Skeletal muscle cell (primary cell): ENCODE measurements at regions not wholly inside any gene's neighbourhood (a gene's known extent, or its start where the extent isn't known, plus 50 kb on each side); places are given as distances from the start of the nearest gene placed in this dataset.

Experiments
- DNase-seq: peaks from one replicate; pipeline ENCODE4 v3.0.0-alpha.2; 2010; ENCODE audit warnings: low read depth
- H3K4me3 ChIP-seq: 2 replicates; pipeline ENCODE4 v1.5.1; 2011; ENCODE audit warnings: low read depth, mild to moderate bottlenecking, control low read depth, low read length, moderate library complexity

DNA sequence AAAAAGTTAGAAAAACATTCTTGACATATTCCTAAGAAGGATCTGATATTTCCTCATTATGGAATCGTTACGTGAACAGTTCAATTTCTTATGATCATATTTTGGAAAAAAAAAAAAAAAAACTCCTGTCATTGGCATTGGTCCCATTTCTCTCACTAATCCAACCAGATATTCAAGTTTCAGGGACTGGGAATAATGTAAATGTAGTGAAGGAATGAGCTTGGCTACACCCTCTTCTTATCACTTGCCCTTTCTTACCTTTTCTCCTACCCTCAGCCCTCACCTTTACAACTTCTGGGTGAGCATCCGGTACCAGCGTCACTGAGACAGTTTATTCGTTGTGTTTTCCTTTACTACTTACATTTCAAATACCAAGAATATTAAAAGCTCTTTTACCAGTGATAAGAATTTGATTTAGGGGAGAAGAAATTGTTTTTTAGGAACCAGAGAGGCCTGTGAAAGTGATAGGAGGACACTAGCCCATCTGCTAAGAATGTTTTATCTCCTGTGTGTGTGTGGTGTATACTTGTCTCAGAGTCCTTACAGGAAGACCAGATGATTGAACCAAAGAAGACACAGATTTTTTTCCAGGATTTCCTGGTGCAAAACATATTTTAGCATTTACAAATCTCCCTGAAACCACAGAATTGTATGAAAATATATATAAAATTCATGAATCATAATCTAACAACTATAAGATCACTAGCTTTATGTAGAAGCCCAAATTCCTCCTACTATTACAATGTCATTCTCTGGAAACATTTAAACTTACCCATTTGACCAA lies 946.7 kb downstream of the ZPLD1 start:
- DNase-seq = no peak
- H3K4me3 ChIP-seq = no peak overlapping the region

DNA sequence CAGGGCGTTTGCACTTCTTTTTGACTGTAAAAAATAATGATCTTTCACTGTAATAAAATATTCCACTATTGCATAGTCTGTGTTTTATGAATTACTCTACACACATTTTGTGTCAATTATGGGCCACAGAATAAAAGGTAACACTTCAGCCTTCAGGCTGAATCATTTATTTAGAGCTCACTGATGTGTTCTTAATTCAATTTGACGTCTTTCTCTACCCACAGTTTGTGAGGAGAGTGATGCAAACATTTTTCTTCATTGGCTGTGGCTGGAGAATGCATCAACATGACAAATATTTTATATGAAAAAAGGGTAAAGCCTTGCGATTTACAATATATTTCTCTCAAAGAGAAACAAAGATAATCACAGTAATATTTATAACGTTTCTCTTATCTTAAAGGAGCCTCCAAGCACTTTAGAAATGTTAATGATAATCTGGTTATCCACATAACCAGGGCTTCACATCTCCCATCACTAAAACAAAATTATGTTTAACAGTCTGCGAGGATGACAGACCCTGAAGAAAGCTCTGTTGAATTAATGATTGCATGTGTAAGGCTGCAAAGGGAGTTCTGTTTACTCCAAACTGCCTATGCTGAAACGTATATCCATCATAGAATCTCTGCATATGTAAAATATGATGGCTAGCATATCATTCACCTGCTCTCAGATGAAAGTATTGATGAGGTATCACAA lies 951.3 kb downstream of the ZPLD1 start:
- DNase-seq = no peak
- no peak overlapping the region for H3K4me3 ChIP-seq

- DNase-seq = peak; percentile 21
- H3K4me3 ChIP-seq = no peak overlapping the region
These were observed 953.4 kb downstream of the ZPLD1 start for GRCh38 chr3:103388214-103388613.

DNA sequence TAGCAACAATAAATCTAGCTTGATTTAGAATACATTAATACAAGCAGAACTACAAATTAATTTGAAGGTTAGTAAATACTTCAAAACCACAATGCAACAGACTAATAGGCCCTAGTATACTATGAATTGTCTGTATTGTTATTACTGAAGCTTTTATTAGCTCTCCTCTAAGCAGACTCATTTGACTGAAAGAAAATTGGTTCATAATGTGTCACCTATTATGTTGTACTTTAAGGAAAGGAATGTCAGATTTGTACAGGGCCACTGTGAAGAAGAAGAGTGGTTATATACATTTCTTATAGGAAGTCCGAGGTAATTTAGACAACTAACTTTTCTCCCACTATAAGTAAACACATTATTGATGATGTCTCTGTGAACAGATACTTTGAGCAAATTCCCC lies 954.5 kb downstream of the ZPLD1 start:
- no peak for DNase-seq
- H3K4me3 ChIP-seq = no peak overlapping the region

DNA sequence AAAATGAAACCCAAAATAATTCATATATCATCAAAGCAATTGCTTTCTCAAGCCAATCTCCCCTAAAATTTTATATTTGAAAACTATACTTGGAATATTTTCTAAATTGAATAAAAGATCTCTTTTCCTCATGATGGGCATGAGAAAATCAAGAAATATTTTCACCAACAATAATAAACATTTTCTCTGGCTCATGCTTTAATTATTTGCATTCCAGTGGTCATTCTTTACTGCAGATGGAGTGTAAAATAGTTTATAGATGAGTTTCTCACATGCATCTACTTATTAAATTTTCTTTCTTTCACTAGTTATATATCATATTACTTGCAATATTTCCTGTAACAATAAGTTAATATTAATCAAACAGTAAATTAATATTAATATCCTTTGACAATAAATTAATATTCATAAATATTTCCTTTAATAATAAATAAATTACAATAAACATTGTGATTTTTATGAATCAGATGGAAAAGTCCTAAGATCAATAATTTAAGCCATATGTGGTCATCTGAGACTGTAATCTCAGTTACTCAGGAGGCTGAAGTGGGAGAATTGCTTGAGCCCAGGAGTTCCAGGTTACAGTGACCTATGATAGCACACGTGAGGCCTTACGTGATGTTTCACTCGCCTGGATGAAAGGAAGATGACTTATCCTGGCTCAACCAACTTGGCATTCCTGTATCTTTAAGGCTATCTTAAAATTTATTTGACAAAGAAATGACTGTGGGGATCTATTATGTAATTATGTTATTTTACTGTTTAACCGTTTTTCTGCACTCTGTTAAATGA lies 958.8 kb downstream of the ZPLD1 start:
- H3K4me3 ChIP-seq = no peak overlapping the region
- peak; percentile 7 for DNase-seq

- DNase-seq = no peak
- no peak overlapping the region for H3K4me3 ChIP-seq
These were observed 968.4 kb downstream of the ZPLD1 start for GRCh38 chr3:103403191-103403590.

- no peak overlapping the region for H3K4me3 ChIP-seq
- no peak for DNase-seq
These were observed 971.6 kb downstream of the ZPLD1 start for GRCh38 chr3:103406320-103406850.

- H3K4me3 ChIP-seq = no peak overlapping the region
- no peak for DNase-seq
These were observed 975.4 kb downstream of the ZPLD1 start for GRCh38 chr3:103410231-103410630.

GRCh38 chr3:103421460-103421859 lies 986.6 kb downstream of the ZPLD1 start:
- no peak for DNase-seq
- no peak overlapping the region for H3K4me3 ChIP-seq

DNA sequence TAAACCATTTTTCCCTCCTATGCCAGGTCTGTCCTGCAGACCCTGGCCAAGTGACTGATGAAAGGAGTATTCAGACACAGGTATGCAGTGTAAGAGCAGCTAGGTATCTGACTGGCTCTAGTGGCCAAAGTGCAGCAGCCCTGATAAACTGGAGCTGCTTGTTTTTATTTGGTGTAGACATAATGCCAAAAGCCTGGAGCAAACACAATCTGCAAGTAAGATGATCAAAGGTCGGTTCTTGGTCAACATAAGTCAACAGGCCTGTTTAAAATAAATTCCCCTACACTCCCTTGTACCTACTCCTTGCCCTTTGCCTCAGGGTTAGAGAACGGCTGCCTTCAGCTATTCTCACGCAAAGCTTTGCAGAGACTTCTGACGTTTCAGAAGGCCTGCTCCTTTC lies 1003.1 kb downstream of the ZPLD1 start:
- no peak for DNase-seq
- no peak overlapping the region for H3K4me3 ChIP-seq

GRCh38 chr3:103440539-103441203 lies 1005.9 kb downstream of the ZPLD1 start:
- DNase-seq = no peak
- no peak overlapping the region for H3K4me3 ChIP-seq

- H3K4me3 ChIP-seq = no peak overlapping the region
- DNase-seq = no peak
These were observed 1012.3 kb downstream of the ZPLD1 start for GRCh38 chr3:103446953-103447629.

DNA sequence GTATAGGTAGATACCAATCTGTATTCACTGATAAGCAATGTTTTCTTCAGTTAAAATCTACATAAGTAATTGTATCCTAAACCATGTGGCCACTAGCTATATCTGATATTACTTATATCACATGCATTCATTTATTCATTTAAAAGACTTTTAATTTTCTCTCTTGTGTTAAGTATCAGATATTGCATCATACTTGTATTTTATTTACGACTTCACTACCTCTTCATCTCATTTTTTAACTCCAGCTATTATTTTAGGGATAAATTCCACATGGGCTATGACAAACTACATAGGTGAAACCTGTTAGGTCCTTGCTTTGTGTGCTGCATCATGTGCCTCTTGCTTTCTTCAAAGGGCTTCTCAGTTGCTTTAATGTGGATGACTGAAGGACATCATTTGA lies 1018.3 kb downstream of the ZPLD1 start:
- DNase-seq = no peak
- H3K4me3 ChIP-seq = no peak overlapping the region

- H3K4me3 ChIP-seq = no peak overlapping the region
- no peak for DNase-seq
These were observed 1025.0 kb downstream of the ZPLD1 start for GRCh38 chr3:103459815-103460214.

GRCh38 chr3:103470498-103470897 lies 1035.7 kb downstream of the ZPLD1 start:
- H3K4me3 ChIP-seq = no peak overlapping the region
- DNase-seq = no peak

DNA sequence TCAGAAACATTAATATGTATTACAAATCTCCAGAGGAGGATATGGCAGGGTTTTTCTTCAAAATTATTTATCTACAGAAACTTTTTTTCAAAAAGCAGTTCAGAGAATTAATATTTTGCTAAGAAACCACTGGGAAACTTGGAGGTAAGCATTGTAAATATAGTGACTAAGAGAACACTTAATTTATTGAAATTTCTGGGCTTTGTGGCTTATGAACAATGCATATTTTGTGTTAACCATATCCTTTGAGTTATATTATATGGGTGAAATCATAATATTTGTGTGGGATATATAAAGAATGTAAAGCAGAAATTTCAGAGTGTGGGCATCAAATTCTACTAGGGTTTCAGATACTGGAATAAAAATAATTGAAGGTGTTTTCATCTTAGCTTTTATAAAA lies 1059.2 kb downstream of the ZPLD1 start:
- no peak for DNase-seq
- no peak overlapping the region for H3K4me3 ChIP-seq

DNA sequence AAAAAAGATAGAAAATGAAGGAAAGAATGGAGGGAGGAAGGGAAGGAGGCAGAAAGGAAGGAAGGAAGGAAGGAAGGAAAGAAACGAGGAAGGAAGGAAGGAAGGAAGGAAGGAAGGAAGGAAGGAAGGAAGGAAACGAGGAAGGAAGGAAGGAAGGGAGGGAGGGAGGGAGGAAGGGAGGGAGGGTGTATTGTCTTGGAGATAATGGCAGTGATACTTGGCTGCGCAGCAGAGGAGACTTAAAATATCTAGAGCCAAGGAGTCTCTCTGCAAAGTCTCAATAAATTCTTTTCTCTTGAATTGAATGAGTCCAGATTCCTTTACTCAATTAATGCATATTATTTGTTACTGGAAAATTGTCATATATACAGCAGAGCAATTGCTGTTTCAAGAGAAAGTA lies 1059.7 kb downstream of the ZPLD1 start:
- no peak overlapping the region for H3K4me3 ChIP-seq

DNA sequence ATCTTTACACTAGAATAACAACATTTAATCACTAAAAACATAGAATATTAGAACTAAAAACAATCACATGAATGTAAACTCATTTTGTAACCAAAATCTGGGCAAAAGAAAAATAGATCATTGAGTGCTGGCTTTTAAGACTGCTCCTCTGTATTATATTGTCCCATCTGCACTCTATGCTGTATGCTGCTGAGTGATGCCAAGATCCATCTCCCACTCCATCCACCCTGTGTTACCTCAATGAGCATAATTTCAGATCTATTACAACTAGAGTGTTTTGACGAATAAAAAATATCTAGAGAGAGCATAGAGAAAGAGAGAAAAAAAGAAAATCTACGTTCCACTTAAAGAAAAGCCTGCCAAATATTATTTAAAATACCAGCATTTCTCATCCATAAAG lies 1060.4 kb downstream of the ZPLD1 start:
- no peak overlapping the region for H3K4me3 ChIP-seq
- no peak for DNase-seq

More for the DNA sequence above, 1059.7 kb downstream of the ZPLD1 start:
- no peak for DNase-seq
